NCI-H345 treated with DMSO at 0.1 percent for 48 hours (cell line): ENCODE measurements at regions not wholly inside any gene's neighbourhood (a gene's known extent, or its start where the extent isn't known, plus 50 kb on each side); places are given as distances from the start of the nearest gene placed in this dataset.
"Not testable (repeated sequence)": the region's sequence is repeated elsewhere in the genome, so short reads cannot be mapped to it uniquely, and the experiment has no call there.

Experiments
- DNase-seq: peaks from one replicate; lab custom pipeline; 2025; ENCODE audit not compliant: unreplicated experiment; lab: John Stamatoyannopoulos, UW

- no peak for DNase-seq
These were observed 458.6 kb downstream of the FBXO15 start for GRCh38 chr18:73688851-73689711.

- no peak for DNase-seq
These were observed 459.5 kb downstream of the FBXO15 start for GRCh38 chr18:73688161-73688560.

- no peak for DNase-seq
These were observed 463.0 kb downstream of the FBXO15 start for GRCh38 chr18:73684647-73685046.

- DNase-seq: no peak
These were observed 464.0 kb downstream of the FBXO15 start for GRCh38 chr18:73683409-73684238.

- no peak for DNase-seq
These were observed 465.7 kb downstream of the FBXO15 start for GRCh38 chr18:73681912-73682311.

- no peak for DNase-seq
These were observed 466.2 kb downstream of the FBXO15 start for GRCh38 chr18:73681398-73681797.

GRCh38 chr18:73679941-73680712 is 467.5 kb downstream of the FBXO15 start:
- no peak for DNase-seq

GRCh38 chr18:73677450-73677849 is 470.2 kb downstream of the FBXO15 start:
- DNase-seq: no peak

- DNase-seq: no peak
These were observed 473.3 kb downstream of the FBXO15 start for GRCh38 chr18:73674125-73674865.

GRCh38 chr18:73671480-73671879 is 476.2 kb downstream of the FBXO15 start:
- not testable (repeated sequence) for DNase-seq

- no peak for DNase-seq
These were observed 477.1 kb downstream of the FBXO15 start for GRCh38 chr18:73670524-73670923.

GRCh38 chr18:73670039-73670438 is 477.6 kb downstream of the FBXO15 start:
- DNase-seq: no peak

GRCh38 chr18:73669297-73669696 is 478.3 kb downstream of the FBXO15 start:
- no peak for DNase-seq

- DNase-seq: no peak
These were observed 479.6 kb downstream of the FBXO15 start for GRCh38 chr18:73668051-73668450.

- DNase-seq: no peak
These were observed 480.9 kb downstream of the FBXO15 start for GRCh38 chr18:73666772-73667171.

GRCh38 chr18:73664896-73665295 is 482.7 kb downstream of the FBXO15 start:
- no peak for DNase-seq

GRCh38 chr18:73663581-73663980 is 484.1 kb downstream of the FBXO15 start:
- no peak for DNase-seq

GRCh38 chr18:73662421-73662820 is 485.2 kb downstream of the FBXO15 start:
- no peak for DNase-seq

GRCh38 chr18:73660931-73661856 is 486.4 kb downstream of the FBXO15 start:
- no peak for DNase-seq

- no peak for DNase-seq
These were observed 490.9 kb downstream of the FBXO15 start for GRCh38 chr18:73656691-73657090.
